ENCODE measurements at regions not wholly inside any gene's neighbourhood (a gene's known extent, or its start where the extent isn't known, plus 50 kb on each side); places are given as distances from the start of the nearest gene placed in this dataset.

- no peak for DNase-seq (ENCODE audit: low read depth, low spot score)
- in situ Hi-C loops (cut with HindIII; ENCODE audit: low pct_unique_long_range_greater_than_20kb, low sequenced_read_pairs), result no loop called here
These were observed 78.7 kb upstream of the FAM47B start for GRCh38 chrX:34863906-34864305.

- DNase-seq (ENCODE audit: low read depth, low spot score), result no peak
- in situ Hi-C loops (cut with HindIII; ENCODE audit: low pct_unique_long_range_greater_than_20kb, low sequenced_read_pairs), result no loop called here
These were observed 76.0 kb upstream of the FAM47B start for GRCh38 chrX:34866646-34867045.

- in situ Hi-C loops (cut with HindIII; ENCODE audit: low pct_unique_long_range_greater_than_20kb, low sequenced_read_pairs), result no loop called here
- no peak for DNase-seq (ENCODE audit: low read depth, low spot score)
These were observed 74.0 kb upstream of the FAM47B start for GRCh38 chrX:34868633-34869032.

- DNase-seq (ENCODE audit: low read depth, low spot score), result no peak
- in situ Hi-C loops (cut with HindIII; ENCODE audit: low pct_unique_long_range_greater_than_20kb, low sequenced_read_pairs), result no loop called here
These were observed 68.9 kb upstream of the FAM47B start for GRCh38 chrX:34873500-34874225.

GRCh38 chrX:34874763-34875162 is 67.8 kb upstream of the FAM47B start:
- no peak for DNase-seq (ENCODE audit: low read depth, low spot score)
- in situ Hi-C loops (cut with HindIII; ENCODE audit: low pct_unique_long_range_greater_than_20kb, low sequenced_read_pairs), result no loop called here

GRCh38 chrX:34875204-34875603 is 67.4 kb upstream of the FAM47B start:
- in situ Hi-C loops (cut with HindIII; ENCODE audit: low pct_unique_long_range_greater_than_20kb, low sequenced_read_pairs), result no loop called here
- no peak for DNase-seq (ENCODE audit: low read depth, low spot score)

- no peak for DNase-seq (ENCODE audit: low read depth, low spot score)
- in situ Hi-C loops (cut with HindIII; ENCODE audit: low pct_unique_long_range_greater_than_20kb, low sequenced_read_pairs), result no loop called here
These were observed 65.2 kb upstream of the FAM47B start for GRCh38 chrX:34877436-34877835.

- in situ Hi-C loops (cut with HindIII; ENCODE audit: low pct_unique_long_range_greater_than_20kb, low sequenced_read_pairs), result no loop called here
- DNase-seq (ENCODE audit: low read depth, low spot score), result no peak
These were observed 63.2 kb upstream of the FAM47B start for GRCh38 chrX:34879346-34879745.

GRCh38 chrX:34879886-34880285 is 62.7 kb upstream of the FAM47B start:
- in situ Hi-C loops (cut with HindIII; ENCODE audit: low pct_unique_long_range_greater_than_20kb, low sequenced_read_pairs), result no loop called here
- DNase-seq (ENCODE audit: low read depth, low spot score), result no peak

- in situ Hi-C loops (cut with HindIII; ENCODE audit: low pct_unique_long_range_greater_than_20kb, low sequenced_read_pairs), result no loop called here
- DNase-seq (ENCODE audit: low read depth, low spot score), result no peak
These were observed 61.9 kb upstream of the FAM47B start for GRCh38 chrX:34880656-34881055.

- in situ Hi-C loops (cut with HindIII; ENCODE audit: low pct_unique_long_range_greater_than_20kb, low sequenced_read_pairs), result no loop called here
- DNase-seq (ENCODE audit: low read depth, low spot score), result no peak
These were observed 60.9 kb upstream of the FAM47B start for GRCh38 chrX:34881671-34882070.

- DNase-seq (ENCODE audit: low read depth, low spot score), result no peak
- in situ Hi-C loops (cut with HindIII; ENCODE audit: low pct_unique_long_range_greater_than_20kb, low sequenced_read_pairs), result no loop called here
These were observed 57.8 kb upstream of the FAM47B start for GRCh38 chrX:34884817-34885216.

GRCh38 chrX:34886011-34886410 is 56.6 kb upstream of the FAM47B start:
- in situ Hi-C loops (cut with HindIII; ENCODE audit: low pct_unique_long_range_greater_than_20kb, low sequenced_read_pairs), result no loop called here
- no peak for DNase-seq (ENCODE audit: low read depth, low spot score)

GRCh38 chrX:34891391-34891790 is 51.2 kb upstream of the FAM47B start:
- in situ Hi-C loops (cut with HindIII; ENCODE audit: low pct_unique_long_range_greater_than_20kb, low sequenced_read_pairs), result no loop called here

More at GRCh38 chrX:34891391-34891790, 51.2 kb upstream of the FAM47B start:
- no peak for DNase-seq (ENCODE audit: low read depth, low spot score)
